ENCODE measurements at regions not wholly inside any gene's neighbourhood (a gene's known extent, or its start where the extent isn't known, plus 50 kb on each side); places are given as distances from the start of the nearest gene placed in this dataset.

- TF ChIP-seq ZNF335 (CRISPR knock-in tag; IDR thresholded peaks at IDR 0.05) (no peak), EP300 (IDR thresholded peaks at IDR 0.05; ENCODE audit: low read depth in 2 of 2, low read length in 2 of 2) (no peak), EP300 (CRISPR knock-in tag; IDR thresholded peaks at IDR 0.05; ENCODE audit: borderline replicate concordance) (no peak), ARNT (IDR thresholded peaks at IDR 0.05) (no peak)
Measured at GRCh38 chr9:86549401-86549811, 195.2 kb upstream of the TUT7 start.

Data from HepG2 (cell line).